ENCODE measurements at regions not wholly inside any gene's neighbourhood (a gene's known extent, or its start where the extent isn't known, plus 50 kb on each side); places are given as distances from the start of the nearest gene placed in this dataset.

- Mint-ChIP-seq H3K4me1 (ENCODE audit: unreplicated experiment) (peaks cover 5% of the 10 kb centered on the region), H3K36me3 (peaks cover 9% of the 10 kb centered on the region), H3K27me3 (no peaks in the 10 kb centered on the region), H3K4me3 (no peak overlapping the region), H3K27ac (no peak overlapping the region), H3K9me3 (no peaks in the 10 kb centered on the region)
- no peak for TF ChIP-seq CTCF (conservative IDR thresholded peaks at IDR 0.05)
- DNase-seq (ENCODE audit: extremely low spot score, unreplicated experiment), result no peak
Measured at GRCh38 chr3:18008706-18009368, 266.4 kb upstream of the TBC1D5 start.

GRCh38 chr3:18007980-18008379, 265.5 kb upstream of the TBC1D5 start:
- peaks cover 4% of the 10 kb centered on the region for H3K36me3 Mint-ChIP-seq
- no peak overlapping the region for H3K4me3 Mint-ChIP-seq
- no peaks in the 10 kb centered on the region for H3K9me3 Mint-ChIP-seq
- H3K27me3 Mint-ChIP-seq, result no peaks in the 10 kb centered on the region
- DNase-seq (ENCODE audit: extremely low spot score, unreplicated experiment), result no peak
- H3K27ac Mint-ChIP-seq, result no peak overlapping the region
- TF ChIP-seq CTCF (conservative IDR thresholded peaks at IDR 0.05), result no peak
- H3K4me1 Mint-ChIP-seq (ENCODE audit: unreplicated experiment), result peaks cover 5% of the 10 kb centered on the region

- Mint-ChIP-seq H3K4me3 (no peak overlapping the region), H3K27ac (peak overlapping the region; percentile 30), H3K9me3 (no peaks in the 10 kb centered on the region), H3K27me3 (no peaks in the 10 kb centered on the region), H3K36me3 (no peaks in the 10 kb centered on the region), H3K4me1 (ENCODE audit: unreplicated experiment) (no peaks in the 10 kb centered on the region)
- no peak for TF ChIP-seq CTCF (conservative IDR thresholded peaks at IDR 0.05)
- DNase-seq (ENCODE audit: extremely low spot score, unreplicated experiment), result no peak
Measured at GRCh38 chr3:17995769-17996168, 253.3 kb upstream of the TBC1D5 start.

- peaks cover 2% of the 10 kb centered on the region for H3K36me3 Mint-ChIP-seq
- H3K4me1 Mint-ChIP-seq (ENCODE audit: unreplicated experiment), result no peaks in the 10 kb centered on the region
- no peak for TF ChIP-seq CTCF (conservative IDR thresholded peaks at IDR 0.05)
- DNase-seq (ENCODE audit: extremely low spot score, unreplicated experiment), result no peak
- no peak overlapping the region for H3K4me3 Mint-ChIP-seq
- H3K9me3 Mint-ChIP-seq, result no peaks in the 10 kb centered on the region
- H3K27ac Mint-ChIP-seq, result no peak overlapping the region
- H3K27me3 Mint-ChIP-seq, result no peaks in the 10 kb centered on the region
Measured at GRCh38 chr3:17994167-17994566, 251.7 kb upstream of the TBC1D5 start.

GRCh38 chr3:17990390-17990789, 248.0 kb upstream of the TBC1D5 start:
- Mint-ChIP-seq H3K4me3 (no peak overlapping the region), H3K4me1 (ENCODE audit: unreplicated experiment) (peaks cover 10% of the 10 kb centered on the region), H3K27ac (no peak overlapping the region), H3K27me3 (no peaks in the 10 kb centered on the region), H3K9me3 (no peaks in the 10 kb centered on the region), H3K36me3 (peaks cover 3% of the 10 kb centered on the region)
- TF ChIP-seq CTCF (conservative IDR thresholded peaks at IDR 0.05), result no peak
- DNase-seq (ENCODE audit: extremely low spot score, unreplicated experiment), result no peak
